ENCODE measurements at regions not wholly inside any gene's neighbourhood (a gene's known extent, or its start where the extent isn't known, plus 50 kb on each side); places are given as distances from the start of the nearest gene placed in this dataset.

- TF ChIP-seq, protein P1, sequence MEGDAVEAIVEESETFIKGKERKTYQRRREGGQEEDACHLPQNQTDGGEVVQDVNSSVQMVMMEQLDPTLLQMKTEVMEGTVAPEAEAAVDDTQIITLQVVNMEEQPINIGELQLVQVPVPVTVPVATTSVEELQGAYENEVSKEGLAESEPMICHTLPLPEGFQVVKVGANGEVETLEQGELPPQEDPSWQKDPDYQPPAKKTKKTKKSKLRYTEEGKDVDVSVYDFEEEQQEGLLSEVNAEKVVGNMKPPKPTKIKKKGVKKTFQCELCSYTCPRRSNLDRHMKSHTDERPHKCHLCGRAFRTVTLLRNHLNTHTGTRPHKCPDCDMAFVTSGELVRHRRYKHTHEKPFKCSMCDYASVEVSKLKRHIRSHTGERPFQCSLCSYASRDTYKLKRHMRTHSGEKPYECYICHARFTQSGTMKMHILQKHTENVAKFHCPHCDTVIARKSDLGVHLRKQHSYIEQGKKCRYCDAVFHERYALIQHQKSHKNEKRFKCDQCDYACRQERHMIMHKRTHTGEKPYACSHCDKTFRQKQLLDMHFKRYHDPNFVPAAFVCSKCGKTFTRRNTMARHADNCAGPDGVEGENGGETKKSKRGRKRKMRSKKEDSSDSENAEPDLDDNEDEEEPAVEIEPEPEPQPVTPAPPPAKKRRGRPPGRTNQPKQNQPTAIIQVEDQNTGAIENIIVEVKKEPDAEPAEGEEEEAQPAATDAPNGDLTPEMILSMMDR (IDR thresholded peaks at IDR 0.05; ENCODE audit: extremely low read depth in 1 of 2, insufficient read depth in 1 of 2, low read depth in 1 of 2, low read length in 2 of 2) = no peak
- TF ChIP-seq EZH2 (IDR thresholded peaks at IDR 0.05; ENCODE audit: borderline replicate concordance, low read depth, low read length, severe bottlenecking) (no peak), MAX (IDR thresholded peaks at IDR 0.05; ENCODE audit: insufficient read depth, insufficient read length) (no peak), POLR2A (IDR thresholded peaks at IDR 0.05; ENCODE audit: low read depth, low read length) (no peak)
Observed at GRCh38 chr9:119793218-119793617, 424.0 kb upstream of the BRINP1 start.

Measured in endothelial cell of umbilical vein (primary cell).